HepG2 (cell line): ENCODE measurements at regions not wholly inside any gene's neighbourhood (a gene's known extent, or its start where the extent isn't known, plus 50 kb on each side); places are given as distances from the start of the nearest gene placed in this dataset.

Experiments
- ATAC-seq: fragments of 200-7000 bp; cut with Tn5 transposase; 3 replicates; pipeline ENCODE4 v1.9.1; 2020; ENCODE audit warnings: mild to moderate bottlenecking, moderate library complexity
- BruUV-seq: library from RNA; stranded (reverse); fragments of 400-500 nt; replicated peaks from 2 replicates; lab custom pipeline; 2021; lab: Mats Ljungman, UMichigan
- CTCF ChIA-PET: fragments of 300-600 bp; formaldehyde crosslinking; extraction: SDS; loops from one replicate; lab custom pipeline; 2021; ENCODE audit warnings: low total read pairs, inconsistent platforms, low intra/inter-chr PET ratio; lab: Yijun Ruan, JAX
- POLR2A ChIA-PET: fragments of 350-600 bp; sonication (Branson Sonifier 250); formaldehyde crosslinking; loops from one replicate; lab custom pipeline; 2020; ENCODE audit warnings: antibody characterized with exemption, inconsistent platforms; lab: Yijun Ruan, JAX
- DNase-seq: peaks from one replicate; pipeline ENCODE4 v3.0.0-alpha.2; 2015; ENCODE audit warnings: low spot score
- FAIRE-seq: peaks from 3 replicates; lab custom pipeline; 2011; peaks lifted over from hg19 to GRCh38; lab: Jason Lieb, UNC
- H2AFZ ChIP-seq: one replicate; pipeline ENCODE4 v1.6.1; 2011; ENCODE audit warnings: low read length, inconsistent platforms
- H3K27ac ChIP-seq: fragments of 300-600 bp; 3 replicates; pipeline ENCODE4 v1.8.0; 2011; ENCODE audit warnings: mixed run types, mild to moderate bottlenecking, mixed read lengths, low read length, inconsistent platforms; ENCODE audit not compliant: insufficient read depth; ENCODE audit errors: extremely low read length
- H3K27me3 ChIP-seq, 2 experiments: fragments of 200-600 bp in 1 of 2; 2 replicates in 1 of 2; 3 replicates in 1 of 2; pipeline versions ENCODE4 v1.6.0 to v1.8.0; 2011; ENCODE audit warnings: low read length in 2 of 2, mild to moderate bottlenecking in 2 of 2, moderate library complexity in 2 of 2, inconsistent platforms in 1 of 2; ENCODE audit not compliant: insufficient read depth in 2 of 2, control insufficient read depth in 1 of 2
- H3K36me3 ChIP-seq, 2 experiments: fragments of 200-600 bp in 1 of 2; replicated peaks in 1 of 2; 2 replicates in 1 of 2; 3 replicates in 1 of 2; pipeline versions ENCODE4 v1.5.1 to v1.8.0; 2011; ENCODE audit warnings: low read length in 2 of 2, inconsistent platforms in 1 of 2; ENCODE audit not compliant: insufficient read depth in 2 of 2, control insufficient read depth in 1 of 2
- H3K4me1 ChIP-seq: 2 replicates; pipeline ENCODE4 v1.5.1; 2012; ENCODE audit warnings: low read length, inconsistent platforms; ENCODE audit not compliant: insufficient read depth
- H3K4me2 ChIP-seq: 2 replicates; pipeline ENCODE4 v1.6.0; 2011; ENCODE audit warnings: low read depth, low read length, inconsistent platforms
- H3K4me3 ChIP-seq, 3 experiments: fragments of 200-600 bp in 1 of 3; sonication (generic), shearing (Covaris generic) in 1 of 3; replicated peaks in 1 of 3; 2 replicates each; pipeline ENCODE4 v1.5.1; 2011 to 2016; ENCODE audit warnings: low read length in 3 of 3, inconsistent platforms in 2 of 3, low read depth in 2 of 3, mild to moderate bottlenecking in 2 of 3, control low read depth in 1 of 3, mixed read lengths in 1 of 3; ENCODE audit not compliant: insufficient read depth in 1 of 3
- H3K79me2 ChIP-seq: one replicate; pipeline ENCODE4 v1.6.1; 2011; ENCODE audit warnings: low read length, inconsistent platforms; ENCODE audit not compliant: insufficient read depth
- H3K9ac ChIP-seq: 2 replicates; pipeline ENCODE4 v1.6.0; 2011; ENCODE audit warnings: mild to moderate bottlenecking, low read depth, low read length, inconsistent platforms; ENCODE audit not compliant: insufficient read depth
- H3K9me3 ChIP-seq: 2 replicates; pipeline ENCODE4 v1.5.1; 2012; ENCODE audit warnings: mild to moderate bottlenecking, low read length
- H4K20me1 ChIP-seq: 2 replicates; pipeline ENCODE4 v1.6.0; 2011; ENCODE audit warnings: inconsistent platforms, mild to moderate bottlenecking, low read length, moderate library complexity; ENCODE audit not compliant: insufficient read depth
- GTF2F1 ChIP-seq: fragments of 150-350 bp; IDR thresholded peaks from 2 replicates; pipeline ENCODE4 v1.6.1; 2014; ENCODE audit warnings: low read length
- HNF4G ChIP-seq, 2 experiments: sonication (generic) in 1 of 2; formaldehyde crosslinking in 1 of 2; IDR thresholded peaks; 2 replicates each; pipeline versions ENCODE4 v1.4.0 to v1.6.1; 2011 to 2020; ENCODE audit warnings: borderline replicate concordance in 2 of 2, low read depth in 2 of 2, mild to moderate bottlenecking in 2 of 2, low read length in 1 of 2, missing genetic modification reagents in 1 of 2, moderate library complexity in 1 of 2
- MEF2D ChIP-seq: sonication (generic); formaldehyde crosslinking; IDR thresholded peaks from 2 replicates; pipeline ENCODE4 v1.5.1; 2020; ENCODE audit warnings: mild to moderate bottlenecking, missing genetic modification reagents
- NR1H2 ChIP-seq: sonication (generic); formaldehyde crosslinking; IDR thresholded peaks from 2 replicates; pipeline ENCODE4 v1.8.1; 2022; ENCODE audit warnings: low read depth, missing genetic modification reagents, borderline replicate concordance
- TP53 ChIP-seq: sonication (generic); formaldehyde crosslinking; conservative IDR thresholded peaks from 2 replicates; pipeline ENCODE4 v1.4.0; 2020; ENCODE audit warnings: missing genetic modification reagents
- ZFP36 ChIP-seq: fragments of 150-350 bp; IDR thresholded peaks from 2 replicates; pipeline ENCODE4 v1.6.1; 2018; ENCODE audit warnings: borderline replicate concordance, low read length, low read depth; ENCODE audit not compliant: partially characterized antibody
- ZFP82 ChIP-seq: sonication (generic); formaldehyde crosslinking; IDR thresholded peaks from 2 replicates; pipeline ENCODE4 v1.5.1; 2020; ENCODE audit warnings: mild to moderate bottlenecking, missing genetic modification reagents, borderline replicate concordance
- ZNF546 ChIP-seq: sonication (generic); formaldehyde crosslinking; conservative IDR thresholded peaks from 2 replicates; pipeline ENCODE4 v1.8.1; 2023; ENCODE audit warnings: mild to moderate bottlenecking, missing genetic modification reagents
- ZNF720 ChIP-seq: sonication (generic); formaldehyde crosslinking; IDR thresholded peaks from 2 replicates; pipeline ENCODE4 v1.4.0; 2020; ENCODE audit warnings: missing genetic modification reagents
- ZNF841 ChIP-seq: sonication (generic); formaldehyde crosslinking; IDR thresholded peaks from 2 replicates; pipeline ENCODE4 v1.8.1; 2023; ENCODE audit warnings: missing genetic modification reagents, borderline replicate concordance
- WGBS: methylation state at CpG from one replicate; pipeline ENCODE4 v1.1.6; 2017; ENCODE audit warnings: low lambda C conversion rate; 5-methylcytosine and 5-hydroxymethylcytosine counted together
- in situ Hi-C: cut with HindIII; loops from 2 replicates; pipeline ENCODE4 v1.10.0; 2017; ENCODE audit warnings: low pct_unique_long_range_greater_than_20kb; ENCODE audit not compliant: extremely low pct_ligation_motif_present
- intact Hi-C: fragments of 100-400 bp; cut with micrococcal nuclease; formaldehyde crosslinking; loops from one replicate; pipeline ENCODE4 v1.10.0; 2022; ENCODE audit not compliant: unreplicated experiment
- TF ChIP-seq, protein P1 (sequence below): sonication (generic); formaldehyde crosslinking; IDR thresholded peaks from 2 replicates; pipeline ENCODE4 v1.5.1; 2020; ENCODE audit warnings: mild to moderate bottlenecking, missing genetic modification reagents, moderate library complexity
- TF ChIP-seq, protein P2 (sequence below): sonication (generic); formaldehyde crosslinking; IDR thresholded peaks from 2 replicates; pipeline ENCODE4 v1.4.0; 2020; ENCODE audit warnings: missing genetic modification reagents
- TF ChIP-seq, protein P3 (sequence below): sonication (generic); formaldehyde crosslinking; conservative IDR thresholded peaks from 2 replicates; pipeline ENCODE4 v1.8.0; 2022; ENCODE audit warnings: missing genetic modification reagents

DNA sequence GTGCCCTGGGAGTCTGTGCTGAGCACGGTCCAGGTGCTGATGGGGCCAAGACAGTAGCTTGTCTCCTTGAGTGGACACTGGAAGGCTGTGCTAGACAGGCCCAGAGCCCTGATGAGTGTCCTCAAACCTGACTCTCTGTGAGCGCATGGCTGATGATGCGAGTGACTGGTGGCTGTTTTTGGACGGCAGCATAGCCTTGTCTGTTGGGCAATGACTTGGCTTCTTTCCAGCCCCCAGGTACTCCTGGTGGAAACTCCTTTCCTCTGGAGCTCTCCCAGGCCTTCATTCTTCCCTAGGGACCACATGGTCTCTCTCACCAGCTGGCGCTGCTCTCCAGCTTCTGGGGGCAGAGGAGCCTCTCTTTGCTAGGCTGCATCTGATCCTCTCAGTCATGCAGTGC is 207.6 kb upstream of the SMIM21 start:
- 0% methylated on average over 1 of the region's 5 CpGs for WGBS

More for the DNA sequence above, 207.6 kb upstream of the SMIM21 start:
- Histone ChIP-seq H3K9ac (no peak overlapping the region), H3K4me1 (no peaks in the 10 kb centered on the region), H2AFZ (no peak overlapping the region), H4K20me1 (no peaks in the 10 kb centered on the region), H3K4me2 (no peak overlapping the region), H3K79me2 (no peaks in the 10 kb centered on the region), H3K27me3 (0 out of 5 replicates have a peak, but pooled peaks cover 0 to 4% of the 10 kb centered on the region in 2 experiments), H3K27ac (no peak overlapping the region), H3K36me3 (no peaks in the 10 kb centered on the region), H3K4me3 (no peak overlapping the region), H3K9me3 (no peaks in the 10 kb centered on the region)
- BruUV-seq, result no TSS peak
- TF ChIP-seq HNF4G (IDR thresholded peaks at IDR 0.05; ENCODE audit: borderline replicate concordance, low read depth, low read length), result no peak
- no peak for TF ChIP-seq HNF4G (CRISPR knock-in tag; IDR thresholded peaks at IDR 0.05; ENCODE audit: borderline replicate concordance, low read depth)
- TF ChIP-seq, protein P1, sequence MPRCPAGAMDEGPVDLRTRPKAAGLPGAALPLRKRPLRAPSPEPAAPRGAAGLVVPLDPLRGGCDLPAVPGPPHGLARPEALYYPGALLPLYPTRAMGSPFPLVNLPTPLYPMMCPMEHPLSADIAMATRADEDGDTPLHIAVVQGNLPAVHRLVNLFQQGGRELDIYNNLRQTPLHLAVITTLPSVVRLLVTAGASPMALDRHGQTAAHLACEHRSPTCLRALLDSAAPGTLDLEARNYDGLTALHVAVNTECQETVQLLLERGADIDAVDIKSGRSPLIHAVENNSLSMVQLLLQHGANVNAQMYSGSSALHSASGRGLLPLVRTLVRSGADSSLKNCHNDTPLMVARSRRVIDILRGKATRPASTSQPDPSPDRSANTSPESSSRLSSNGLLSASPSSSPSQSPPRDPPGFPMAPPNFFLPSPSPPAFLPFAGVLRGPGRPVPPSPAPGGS (CRISPR knock-in tag), result no peak
- TF ChIP-seq ZNF546, result no peak
- TF ChIP-seq, protein P2, sequence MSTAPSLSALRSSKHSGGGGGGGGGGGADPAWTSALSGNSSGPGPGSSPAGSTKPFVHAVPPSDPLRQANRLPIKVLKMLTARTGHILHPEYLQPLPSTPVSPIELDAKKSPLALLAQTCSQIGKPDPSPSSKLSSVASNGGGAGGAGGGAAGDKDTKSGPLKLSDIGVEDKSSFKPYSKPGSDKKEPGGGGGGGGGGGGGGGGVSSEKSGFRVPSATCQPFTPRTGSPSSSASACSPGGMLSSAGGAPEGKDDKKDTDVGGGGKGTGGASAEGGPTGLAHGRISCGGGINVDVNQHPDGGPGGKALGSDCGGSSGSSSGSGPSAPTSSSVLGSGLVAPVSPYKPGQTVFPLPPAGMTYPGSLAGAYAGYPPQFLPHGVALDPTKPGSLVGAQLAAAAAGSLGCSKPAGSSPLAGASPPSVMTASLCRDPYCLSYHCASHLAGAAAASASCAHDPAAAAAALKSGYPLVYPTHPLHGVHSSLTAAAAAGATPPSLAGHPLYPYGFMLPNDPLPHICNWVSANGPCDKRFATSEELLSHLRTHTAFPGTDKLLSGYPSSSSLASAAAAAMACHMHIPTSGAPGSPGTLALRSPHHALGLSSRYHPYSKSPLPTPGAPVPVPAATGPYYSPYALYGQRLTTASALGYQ (CRISPR knock-in tag), result no peak
- no peak for TF ChIP-seq ZNF720 (CRISPR knock-in tag)
- TF ChIP-seq NR1H2 (CRISPR knock-in tag), result no peak
- no peak for TF ChIP-seq GTF2F1
- TF ChIP-seq, protein P3, sequence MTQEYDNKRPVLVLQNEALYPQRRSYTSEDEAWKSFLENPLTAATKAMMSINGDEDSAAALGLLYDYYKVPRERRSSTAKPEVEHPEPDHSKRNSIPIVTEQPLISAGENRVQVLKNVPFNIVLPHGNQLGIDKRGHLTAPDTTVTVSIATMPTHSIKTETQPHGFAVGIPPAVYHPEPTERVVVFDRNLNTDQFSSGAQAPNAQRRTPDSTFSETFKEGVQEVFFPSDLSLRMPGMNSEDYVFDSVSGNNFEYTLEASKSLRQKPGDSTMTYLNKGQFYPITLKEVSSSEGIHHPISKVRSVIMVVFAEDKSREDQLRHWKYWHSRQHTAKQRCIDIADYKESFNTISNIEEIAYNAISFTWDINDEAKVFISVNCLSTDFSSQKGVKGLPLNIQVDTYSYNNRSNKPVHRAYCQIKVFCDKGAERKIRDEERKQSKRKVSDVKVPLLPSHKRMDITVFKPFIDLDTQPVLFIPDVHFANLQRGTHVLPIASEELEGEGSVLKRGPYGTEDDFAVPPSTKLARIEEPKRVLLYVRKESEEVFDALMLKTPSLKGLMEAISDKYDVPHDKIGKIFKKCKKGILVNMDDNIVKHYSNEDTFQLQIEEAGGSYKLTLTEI (CRISPR knock-in tag), result no peak
- TF ChIP-seq MEF2D (CRISPR knock-in tag), result no peak
- TF ChIP-seq ZFP82 (CRISPR knock-in tag), result no peak
- TF ChIP-seq ZFP36, result no peak
- no peak for TF ChIP-seq TP53
- TF ChIP-seq ZNF841 (CRISPR knock-in tag), result no peak
- FAIRE-seq (no peak), ATAC-seq (no peak), DNase-seq (no peak)
- ChIA-PET POLR2A (no interaction called here), CTCF (no interaction called here)
- intact Hi-C loops (no loop called here), in situ Hi-C loops (no loop called here)
